Nephron (organoid): ENCODE measurements at regions not wholly inside any gene's neighbourhood (a gene's known extent, or its start where the extent isn't known, plus 50 kb on each side); places are given as distances from the start of the nearest gene placed in this dataset.

Experiments used
- H3K27ac Mint-ChIP-seq, 3 experiments: 2 replicates each; pipeline ENCODE4 v1.8.0; 2020; ENCODE audit warnings: mixed read lengths in 3 of 3, mild to moderate bottlenecking in 2 of 3, moderate library complexity in 1 of 3
- H3K27me3 Mint-ChIP-seq: 2 replicates; pipeline ENCODE4 v1.8.0; 2021; ENCODE audit warnings: low read depth, mild to moderate bottlenecking, moderate library complexity, mixed read lengths
- H3K36me3 Mint-ChIP-seq: 2 replicates; pipeline ENCODE4 v1.8.0; 2020; ENCODE audit warnings: low read depth, mixed read lengths
- H3K4me1 Mint-ChIP-seq: 2 replicates; pipeline ENCODE4 v1.8.0; 2020; ENCODE audit warnings: mixed read lengths
- H3K4me3 Mint-ChIP-seq, 3 experiments: 2 replicates each; pipeline ENCODE4 v1.8.0; 2020; ENCODE audit warnings: mild to moderate bottlenecking in 3 of 3, mixed read lengths in 3 of 3, moderate library complexity in 2 of 3
- H3K9me3 Mint-ChIP-seq: 2 replicates; pipeline ENCODE4 v1.8.0; 2020; ENCODE audit warnings: mixed read lengths
- CTCF ChIP-seq, 3 experiments: fragments of 200-600 bp; sonication (generic); IDR thresholded peaks; one replicate each; pipeline ENCODE4 v1.5.0; 2021; ENCODE audit warnings: antibody characterized with exemption in 3 of 3; ENCODE audit not compliant: unreplicated experiment in 3 of 3

- H3K36me3 Mint-ChIP-seq, result no peaks in the 10 kb centered on the region
- no peak overlapping the region for H3K4me3 Mint-ChIP-seq
- TF ChIP-seq CTCF (IDR thresholded peaks at IDR 0.05; ENCODE audit: unreplicated experiment in 3 of 3), result no peak
- H3K9me3 Mint-ChIP-seq, result peaks cover 20% of the 10 kb centered on the region
- peaks cover 8% of the 10 kb centered on the region for H3K27me3 Mint-ChIP-seq
- no peaks in the 10 kb centered on the region for H3K4me1 Mint-ChIP-seq
- H3K27ac Mint-ChIP-seq, result no peak overlapping the region
These were observed 193.3 kb upstream of the CHD6 start for GRCh38 chr20:41811456-41811855.

- H3K4me3 Mint-ChIP-seq, result no peak overlapping the region
- no peaks in the 10 kb centered on the region for H3K4me1 Mint-ChIP-seq
- no peaks in the 10 kb centered on the region for H3K36me3 Mint-ChIP-seq
- H3K27ac Mint-ChIP-seq, result no peak overlapping the region
- H3K9me3 Mint-ChIP-seq, result no peaks in the 10 kb centered on the region
- TF ChIP-seq CTCF (IDR thresholded peaks at IDR 0.05; ENCODE audit: unreplicated experiment in 3 of 3), result no peak
- peaks cover 11% of the 10 kb centered on the region for H3K27me3 Mint-ChIP-seq
These were observed 181.9 kb upstream of the CHD6 start for GRCh38 chr20:41800040-41800439.

GRCh38 chr20:41798930-41799502 lies 180.8 kb upstream of the CHD6 start:
- Mint-ChIP-seq H3K4me3 (no peak overlapping the region), H3K36me3 (no peaks in the 10 kb centered on the region), H3K27ac (no peak overlapping the region), H3K9me3 (no peaks in the 10 kb centered on the region), H3K27me3 (peaks cover 9% of the 10 kb centered on the region), H3K4me1 (no peaks in the 10 kb centered on the region)
- no peak for TF ChIP-seq CTCF (IDR thresholded peaks at IDR 0.05; ENCODE audit: unreplicated experiment in 3 of 3)

- Mint-ChIP-seq H3K27me3 (peaks cover 8% of the 10 kb centered on the region), H3K9me3 (peaks cover 16% of the 10 kb centered on the region), H3K36me3 (no peaks in the 10 kb centered on the region), H3K4me3 (no peak overlapping the region), H3K27ac (no peak overlapping the region), H3K4me1 (peaks cover 7% of the 10 kb centered on the region)
- TF ChIP-seq CTCF (IDR thresholded peaks at IDR 0.05; ENCODE audit: unreplicated experiment in 3 of 3), result no peak
These were observed 168.0 kb upstream of the CHD6 start for GRCh38 chr20:41786158-41786557.

- no peak for TF ChIP-seq CTCF (IDR thresholded peaks at IDR 0.05; ENCODE audit: unreplicated experiment in 3 of 3)
- Mint-ChIP-seq H3K9me3 (peaks cover 16% of the 10 kb centered on the region), H3K4me1 (peaks cover 7% of the 10 kb centered on the region), H3K4me3 (no peak overlapping the region), H3K27ac (peak overlapping the region; percentile 4 to 19 (median 6)), H3K27me3 (peaks cover 8% of the 10 kb centered on the region), H3K36me3 (no peaks in the 10 kb centered on the region)
These were observed 166.2 kb upstream of the CHD6 start for GRCh38 chr20:41784209-41784958.
